Liver (tissue), 8 donors: ENCODE measurements at regions not wholly inside any gene's neighbourhood (a gene's known extent, or its start where the extent isn't known, plus 50 kb on each side); places are given as distances from the start of the nearest gene placed in this dataset.

Source experiments
- DNase-seq: peaks from one replicate; pipeline ENCODE4 v3.0.0-alpha.2; 2017; ENCODE audit warnings: low spot score
- H3K27ac ChIP-seq, 2 donors: one replicate each; pipeline ENCODE4 v1.7.0; 2013; ENCODE audit warnings: inconsistent platforms in 2 of 2, low read length in 2 of 2, control low read depth in 1 of 2, low read depth in 1 of 2, mild to moderate bottlenecking in 1 of 2
- H3K27me3 ChIP-seq, 4 donors: one replicate each; pipeline versions ENCODE4 v1.6.1 to v1.7.0; 2013; ENCODE audit warnings: low read length in 3 of 4, inconsistent platforms in 1 of 4, mild to moderate bottlenecking in 1 of 4, moderate library complexity in 1 of 4; ENCODE audit not compliant: control insufficient read depth in 4 of 4, insufficient read depth in 4 of 4
- H3K36me3 ChIP-seq, 4 donors: one replicate each; pipeline versions ENCODE4 v1.6.1 to v1.7.0; 2013; ENCODE audit warnings: low read length in 3 of 4, mild to moderate bottlenecking in 3 of 4, low read depth in 1 of 4, moderate library complexity in 1 of 4; ENCODE audit not compliant: control insufficient read depth in 4 of 4, insufficient read depth in 3 of 4
- H3K4me1 ChIP-seq, 4 donors: one replicate each; pipeline versions ENCODE4 v1.6.1 to v1.7.0; 2013; ENCODE audit warnings: low read length in 3 of 4, mild to moderate bottlenecking in 3 of 4, moderate library complexity in 1 of 4; ENCODE audit not compliant: control insufficient read depth in 4 of 4, insufficient read depth in 4 of 4
- H3K4me3 ChIP-seq, 3 donors: one replicate each; pipeline versions ENCODE4 v1.6.1 to v1.7.0; 2013; ENCODE audit warnings: low read length in 3 of 3, control low read depth in 1 of 3, low read depth in 1 of 3, mild to moderate bottlenecking in 1 of 3
- H3K9ac ChIP-seq, 2 donors: one replicate each; pipeline ENCODE4 v1.7.0; 2013; ENCODE audit warnings: low read length in 2 of 2, mild to moderate bottlenecking in 2 of 2, moderate library complexity in 2 of 2, control low read depth in 1 of 2, low read depth in 1 of 2
- H3K9me3 ChIP-seq, 4 donors: one replicate each; pipeline versions ENCODE4 v1.6.1 to v1.7.0; 2013; ENCODE audit warnings: low read length in 3 of 4; ENCODE audit not compliant: control insufficient read depth in 4 of 4
- EGR1 ChIP-seq, 2 donors: IDR thresholded peaks; 2 replicates each; pipeline ENCODE4 v1.6.1; 2016 to 2018; ENCODE audit warnings: antibody characterized with exemption in 2 of 2, low read depth in 2 of 2
- FOXA1 ChIP-seq: IDR thresholded peaks from 2 replicates; pipeline ENCODE4 v1.6.1; 2016; ENCODE audit warnings: antibody characterized with exemption
- FOXA2 ChIP-seq: IDR thresholded peaks from 2 replicates; pipeline ENCODE4 v1.6.1; 2016; ENCODE audit warnings: antibody characterized with exemption
- GABPA ChIP-seq, 2 donors: IDR thresholded peaks in 1 of 2; conservative IDR thresholded peaks in 1 of 2; 2 replicates each; pipeline ENCODE4 v1.6.1; 2016; ENCODE audit warnings: antibody characterized with exemption in 2 of 2, mild to moderate bottlenecking in 1 of 2, moderate library complexity in 1 of 2
- HNF4A ChIP-seq, 2 donors: conservative IDR thresholded peaks; 2 replicates each; pipeline ENCODE4 v1.6.1; 2016; ENCODE audit warnings: antibody characterized with exemption in 2 of 2, mild to moderate bottlenecking in 2 of 2
- HNF4G ChIP-seq: IDR thresholded peaks from 2 replicates; pipeline ENCODE4 v1.6.1; 2016; ENCODE audit warnings: antibody characterized with exemption
- JUND ChIP-seq, 2 donors: IDR thresholded peaks; 2 replicates each; pipeline ENCODE4 v1.6.1; 2016; ENCODE audit warnings: antibody characterized with exemption in 2 of 2
- NR2F2 ChIP-seq: IDR thresholded peaks from 2 replicates; pipeline ENCODE4 v1.6.1; 2016; ENCODE audit warnings: antibody characterized with exemption
- RAD21 ChIP-seq, 2 donors: IDR thresholded peaks; 2 replicates each; pipeline ENCODE4 v1.6.1; 2016; ENCODE audit warnings: antibody characterized with exemption in 2 of 2, mild to moderate bottlenecking in 2 of 2
- RXRA ChIP-seq, 2 donors: IDR thresholded peaks; 2 replicates each; pipeline ENCODE4 v1.6.1; 2017 to 2018; ENCODE audit warnings: antibody characterized with exemption in 2 of 2, mild to moderate bottlenecking in 1 of 2
- SP1 ChIP-seq: IDR thresholded peaks from 2 replicates; pipeline ENCODE4 v1.6.1; 2018; ENCODE audit warnings: antibody characterized with exemption, mild to moderate bottlenecking
- TAF1 ChIP-seq: conservative IDR thresholded peaks from 2 replicates; pipeline ENCODE4 v1.6.1; 2016; ENCODE audit warnings: antibody characterized with exemption, mild to moderate bottlenecking
- YY1 ChIP-seq: IDR thresholded peaks from 2 replicates; pipeline ENCODE4 v1.6.1; 2016; ENCODE audit warnings: antibody characterized with exemption, mild to moderate bottlenecking
- WGBS: extraction: QIAGEN DNeasy Blood & Tissue Kit; methylation state at CpG from one replicate; pipeline ENCODE4 v1.1.7; 2013; 5-methylcytosine and 5-hydroxymethylcytosine counted together
- TF ChIP-seq, protein P1 (sequence below): fragments of 150-350 bp; IDR thresholded peaks from 2 replicates; pipeline ENCODE4 v1.5.1; 2017; ENCODE audit warnings: improper control_type of control experiment, low read depth, low read length; ENCODE audit not compliant: missing input control
- TF ChIP-seq, protein P2 (sequence below): IDR thresholded peaks from 2 replicates; pipeline ENCODE4 v1.6.1; 2016; ENCODE audit warnings: antibody characterized with exemption
- TF ChIP-seq, protein P3 (sequence below): IDR thresholded peaks from 2 replicates; pipeline ENCODE4 v1.6.1; 2016; ENCODE audit warnings: antibody characterized with exemption
- TF ChIP-seq, protein P4 (sequence below): IDR thresholded peaks from 2 replicates; pipeline ENCODE4 v1.6.1; 2016; ENCODE audit warnings: antibody characterized with exemption
- TF ChIP-seq, protein P5 (sequence below): IDR thresholded peaks from 2 replicates; pipeline ENCODE4 v1.6.1; 2016; ENCODE audit warnings: antibody characterized with exemption, mild to moderate bottlenecking
- donor health status: healthy.
- donor health status: healthy.
- donor health status: healthy.
- donor health status: healthy.
- donor health status: healthy.

DNA sequence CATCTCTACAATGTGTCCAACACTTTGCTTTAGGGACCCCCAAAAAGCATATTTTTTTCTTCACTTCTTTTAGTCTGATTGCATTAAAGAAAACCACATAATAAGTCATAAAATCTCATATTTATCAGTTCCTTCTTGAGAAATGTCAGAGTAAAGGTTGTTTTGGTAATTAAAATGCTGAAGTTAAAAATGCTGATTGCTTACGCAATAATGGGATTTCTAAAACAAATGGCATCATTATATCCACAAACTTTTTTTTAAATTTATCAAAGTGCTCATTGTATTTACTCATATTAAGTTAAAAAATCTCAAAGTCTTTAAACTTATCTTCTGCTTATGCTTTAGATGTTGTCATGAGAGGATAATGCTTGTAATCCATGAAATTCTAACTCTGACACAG is 737.2 kb upstream of the ARGLU1 start:
- no peak overlapping the region for H3K27ac ChIP-seq
- DNase-seq: no peak
- no peak overlapping the region for H3K4me3 ChIP-seq
- H3K9me3 ChIP-seq: no peaks in the 10 kb centered on the region
- no peak overlapping the region for H3K9ac ChIP-seq
- H3K36me3 ChIP-seq: no peaks in the 10 kb centered on the region
- H3K27me3 ChIP-seq: no peaks in the 10 kb centered on the region
- 76% methylated on average over 1 of the region's 1 CpG for WGBS
- H3K4me1 ChIP-seq: no peaks in the 10 kb centered on the region
- TF ChIP-seq EGR1 (IDR thresholded peaks at IDR 0.05; ENCODE audit: low read depth in 2 of 2) (no peak), YY1 (no peak), HNF4G (no peak), RXRA (IDR thresholded peaks at IDR 0.05) (no peak), RAD21 (IDR thresholded peaks at IDR 0.05) (no peak), SP1 (no peak), TAF1 (no peak), GABPA (IDR thresholded peaks at IDR 0.05 in 1 of 2, conservative IDR thresholded peaks at IDR 0.05 in 1 of 2) (no peak), JUND (IDR thresholded peaks at IDR 0.05) (no peak), FOXA2 (no peak), NR2F2 (no peak), HNF4A (conservative IDR thresholded peaks at IDR 0.05) (no peak), FOXA1 (no peak)
- TF ChIP-seq, protein P1, sequence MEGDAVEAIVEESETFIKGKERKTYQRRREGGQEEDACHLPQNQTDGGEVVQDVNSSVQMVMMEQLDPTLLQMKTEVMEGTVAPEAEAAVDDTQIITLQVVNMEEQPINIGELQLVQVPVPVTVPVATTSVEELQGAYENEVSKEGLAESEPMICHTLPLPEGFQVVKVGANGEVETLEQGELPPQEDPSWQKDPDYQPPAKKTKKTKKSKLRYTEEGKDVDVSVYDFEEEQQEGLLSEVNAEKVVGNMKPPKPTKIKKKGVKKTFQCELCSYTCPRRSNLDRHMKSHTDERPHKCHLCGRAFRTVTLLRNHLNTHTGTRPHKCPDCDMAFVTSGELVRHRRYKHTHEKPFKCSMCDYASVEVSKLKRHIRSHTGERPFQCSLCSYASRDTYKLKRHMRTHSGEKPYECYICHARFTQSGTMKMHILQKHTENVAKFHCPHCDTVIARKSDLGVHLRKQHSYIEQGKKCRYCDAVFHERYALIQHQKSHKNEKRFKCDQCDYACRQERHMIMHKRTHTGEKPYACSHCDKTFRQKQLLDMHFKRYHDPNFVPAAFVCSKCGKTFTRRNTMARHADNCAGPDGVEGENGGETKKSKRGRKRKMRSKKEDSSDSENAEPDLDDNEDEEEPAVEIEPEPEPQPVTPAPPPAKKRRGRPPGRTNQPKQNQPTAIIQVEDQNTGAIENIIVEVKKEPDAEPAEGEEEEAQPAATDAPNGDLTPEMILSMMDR: no peak
- TF ChIP-seq, protein P2, sequence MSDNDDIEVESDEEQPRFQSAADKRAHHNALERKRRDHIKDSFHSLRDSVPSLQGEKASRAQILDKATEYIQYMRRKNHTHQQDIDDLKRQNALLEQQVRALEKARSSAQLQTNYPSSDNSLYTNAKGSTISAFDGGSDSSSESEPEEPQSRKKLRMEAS: no peak
- TF ChIP-seq, protein P3, sequence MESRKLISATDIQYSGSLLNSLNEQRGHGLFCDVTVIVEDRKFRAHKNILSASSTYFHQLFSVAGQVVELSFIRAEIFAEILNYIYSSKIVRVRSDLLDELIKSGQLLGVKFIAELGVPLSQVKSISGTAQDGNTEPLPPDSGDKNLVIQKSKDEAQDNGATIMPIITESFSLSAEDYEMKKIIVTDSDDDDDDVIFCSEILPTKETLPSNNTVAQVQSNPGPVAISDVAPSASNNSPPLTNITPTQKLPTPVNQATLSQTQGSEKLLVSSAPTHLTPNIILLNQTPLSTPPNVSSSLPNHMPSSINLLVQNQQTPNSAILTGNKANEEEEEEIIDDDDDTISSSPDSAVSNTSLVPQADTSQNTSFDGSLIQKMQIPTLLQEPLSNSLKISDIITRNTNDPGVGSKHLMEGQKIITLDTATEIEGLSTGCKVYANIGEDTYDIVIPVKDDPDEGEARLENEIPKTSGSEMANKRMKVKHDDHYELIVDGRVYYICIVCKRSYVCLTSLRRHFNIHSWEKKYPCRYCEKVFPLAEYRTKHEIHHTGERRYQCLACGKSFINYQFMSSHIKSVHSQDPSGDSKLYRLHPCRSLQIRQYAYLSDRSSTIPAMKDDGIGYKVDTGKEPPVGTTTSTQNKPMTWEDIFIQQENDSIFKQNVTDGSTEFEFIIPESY: no peak
- TF ChIP-seq, protein P4, sequence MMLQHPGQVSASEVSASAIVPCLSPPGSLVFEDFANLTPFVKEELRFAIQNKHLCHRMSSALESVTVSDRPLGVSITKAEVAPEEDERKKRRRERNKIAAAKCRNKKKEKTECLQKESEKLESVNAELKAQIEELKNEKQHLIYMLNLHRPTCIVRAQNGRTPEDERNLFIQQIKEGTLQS: no peak
- TF ChIP-seq, protein P5, sequence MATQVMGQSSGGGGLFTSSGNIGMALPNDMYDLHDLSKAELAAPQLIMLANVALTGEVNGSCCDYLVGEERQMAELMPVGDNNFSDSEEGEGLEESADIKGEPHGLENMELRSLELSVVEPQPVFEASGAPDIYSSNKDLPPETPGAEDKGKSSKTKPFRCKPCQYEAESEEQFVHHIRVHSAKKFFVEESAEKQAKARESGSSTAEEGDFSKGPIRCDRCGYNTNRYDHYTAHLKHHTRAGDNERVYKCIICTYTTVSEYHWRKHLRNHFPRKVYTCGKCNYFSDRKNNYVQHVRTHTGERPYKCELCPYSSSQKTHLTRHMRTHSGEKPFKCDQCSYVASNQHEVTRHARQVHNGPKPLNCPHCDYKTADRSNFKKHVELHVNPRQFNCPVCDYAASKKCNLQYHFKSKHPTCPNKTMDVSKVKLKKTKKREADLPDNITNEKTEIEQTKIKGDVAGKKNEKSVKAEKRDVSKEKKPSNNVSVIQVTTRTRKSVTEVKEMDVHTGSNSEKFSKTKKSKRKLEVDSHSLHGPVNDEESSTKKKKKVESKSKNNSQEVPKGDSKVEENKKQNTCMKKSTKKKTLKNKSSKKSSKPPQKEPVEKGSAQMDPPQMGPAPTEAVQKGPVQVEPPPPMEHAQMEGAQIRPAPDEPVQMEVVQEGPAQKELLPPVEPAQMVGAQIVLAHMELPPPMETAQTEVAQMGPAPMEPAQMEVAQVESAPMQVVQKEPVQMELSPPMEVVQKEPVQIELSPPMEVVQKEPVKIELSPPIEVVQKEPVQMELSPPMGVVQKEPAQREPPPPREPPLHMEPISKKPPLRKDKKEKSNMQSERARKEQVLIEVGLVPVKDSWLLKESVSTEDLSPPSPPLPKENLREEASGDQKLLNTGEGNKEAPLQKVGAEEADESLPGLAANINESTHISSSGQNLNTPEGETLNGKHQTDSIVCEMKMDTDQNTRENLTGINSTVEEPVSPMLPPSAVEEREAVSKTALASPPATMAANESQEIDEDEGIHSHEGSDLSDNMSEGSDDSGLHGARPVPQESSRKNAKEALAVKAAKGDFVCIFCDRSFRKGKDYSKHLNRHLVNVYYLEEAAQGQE: no peak
